Activated CD4-positive, alpha-beta memory T cell treated with anti-CD3 and anti-CD28 coated beads, Interleukin-2, amount 10 ng/mL, durations not matched to agents 7 days and 5 days (primary cell): ENCODE measurements at regions not wholly inside any gene's neighbourhood (a gene's known extent, or its start where the extent isn't known, plus 50 kb on each side); places are given as distances from the start of the nearest gene placed in this dataset.
"Not testable (repeated sequence)": the region's sequence is repeated elsewhere in the genome, so short reads cannot be mapped to it uniquely, and the experiment has no call there.

Experiments
- CTCF ChIA-PET: fragments of 350-600 bp; sonication (Branson Sonifier 250); formaldehyde crosslinking; loops from one replicate; lab custom pipeline; 2021; ENCODE audit warnings: antibody characterized with exemption, inconsistent platforms; lab: Charles Lee
- POLR2A ChIA-PET: fragments of 350-600 bp; sonication (Branson Sonifier 250); formaldehyde crosslinking; loops from one replicate; lab custom pipeline; 2021; ENCODE audit warnings: antibody characterized with exemption; lab: Charles Lee
- DNase-seq: peaks from one replicate; pipeline ENCODE4 v3.0.0-alpha.2; 2020
- H3K27ac Mint-ChIP-seq: one replicate; pipeline ENCODE4 v1.8.0; 2021; ENCODE audit warnings: mild to moderate bottlenecking, mixed read lengths
- H3K27me3 Mint-ChIP-seq: one replicate; pipeline ENCODE4 v1.8.0; 2021; ENCODE audit warnings: mixed read lengths
- H3K36me3 Mint-ChIP-seq: one replicate; pipeline ENCODE4 v1.8.0; 2021; ENCODE audit warnings: low read depth, mixed read lengths
- H3K4me1 Mint-ChIP-seq: one replicate; pipeline ENCODE4 v1.8.0; 2021; ENCODE audit warnings: mixed read lengths
- H3K4me3 Mint-ChIP-seq: one replicate; pipeline ENCODE4 v1.8.0; 2021; ENCODE audit warnings: mild to moderate bottlenecking, mixed read lengths
- H3K9me3 Mint-ChIP-seq: one replicate; pipeline ENCODE4 v1.8.0; 2021; ENCODE audit warnings: mixed read lengths

- Mint-ChIP-seq H3K27me3 (no peaks in the 10 kb centered on the region), H3K36me3 (no peaks in the 10 kb centered on the region), H3K9me3 (peaks cover 10% of the 10 kb centered on the region), H3K4me3 (no peak overlapping the region), H3K4me1 (no peaks in the 10 kb centered on the region), H3K27ac (no peak overlapping the region)
- ChIA-PET POLR2A (no interaction called here), CTCF (no interaction called here)
- DNase-seq: no peak
Measured at GRCh38 chr5:166596043-166596442, 1695.4 kb upstream of the WWC1 start.

DNA sequence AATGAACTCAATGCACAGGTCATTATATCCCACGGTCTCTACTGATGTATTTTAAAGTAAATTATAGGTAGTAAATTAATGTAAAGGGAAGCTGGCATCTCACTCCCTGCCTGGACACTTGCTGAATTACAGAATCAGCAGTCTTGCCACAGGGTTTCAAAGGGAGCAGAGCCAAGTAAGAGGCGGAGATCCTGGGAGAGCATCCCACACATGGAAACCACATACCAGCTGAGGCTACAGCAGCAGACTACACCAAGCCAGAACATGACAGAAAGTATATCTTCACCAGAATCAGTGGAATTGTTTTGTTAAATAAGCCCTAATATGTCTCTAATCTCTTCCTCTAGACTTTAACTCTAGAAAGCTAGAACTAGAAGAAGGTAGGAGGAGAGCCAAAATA lies 1689.2 kb upstream of the WWC1 start:
- POLR2A ChIA-PET: no interaction called here
- Mint-ChIP-seq H3K36me3 (no peaks in the 10 kb centered on the region), H3K27ac (no peak overlapping the region), H3K4me3 (no peak overlapping the region), H3K9me3 (peaks cover 11% of the 10 kb centered on the region), H3K4me1 (no peaks in the 10 kb centered on the region), H3K27me3 (no peaks in the 10 kb centered on the region)
- CTCF ChIA-PET: no interaction called here
- no peak for DNase-seq

- H3K9me3 Mint-ChIP-seq: peaks cover 11% of the 10 kb centered on the region
- no peak for DNase-seq
- no peaks in the 10 kb centered on the region for H3K36me3 Mint-ChIP-seq
- POLR2A ChIA-PET: no interaction called here
- no peaks in the 10 kb centered on the region for H3K27me3 Mint-ChIP-seq
- CTCF ChIA-PET: no interaction called here
- H3K4me3 Mint-ChIP-seq: no peak overlapping the region
- H3K4me1 Mint-ChIP-seq: no peaks in the 10 kb centered on the region
- no peak overlapping the region for H3K27ac Mint-ChIP-seq
Measured at GRCh38 chr5:166617507-166617906, 1673.9 kb upstream of the WWC1 start.

DNA sequence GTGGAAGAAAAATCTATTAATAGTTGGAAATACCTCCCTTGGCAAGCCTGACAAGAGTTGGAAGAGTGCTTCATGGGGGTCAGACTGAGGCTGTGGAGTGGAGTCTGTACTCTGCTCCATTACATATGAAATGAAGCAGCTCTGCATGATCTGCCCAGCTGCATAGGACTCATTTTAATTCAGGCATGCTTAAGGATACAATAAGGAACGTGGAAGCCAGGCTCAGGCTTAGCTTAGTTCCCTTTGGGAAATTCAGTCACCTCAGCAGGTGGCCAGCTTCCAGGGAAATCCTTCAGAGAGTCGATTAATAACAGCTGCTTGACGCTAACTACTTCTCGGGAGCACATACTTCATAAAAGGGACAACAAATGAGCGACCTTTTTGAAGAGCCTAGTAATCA lies 1672.9 kb upstream of the WWC1 start:
- H3K27me3 Mint-ChIP-seq: no peaks in the 10 kb centered on the region
- H3K27ac Mint-ChIP-seq: no peak overlapping the region
- no peak overlapping the region for H3K4me3 Mint-ChIP-seq
- no peaks in the 10 kb centered on the region for H3K36me3 Mint-ChIP-seq
- ChIA-PET CTCF (no interaction called here), POLR2A (no interaction called here)
- DNase-seq: no peak
- H3K9me3 Mint-ChIP-seq: peaks cover 11% of the 10 kb centered on the region
- no peaks in the 10 kb centered on the region for H3K4me1 Mint-ChIP-seq

DNA sequence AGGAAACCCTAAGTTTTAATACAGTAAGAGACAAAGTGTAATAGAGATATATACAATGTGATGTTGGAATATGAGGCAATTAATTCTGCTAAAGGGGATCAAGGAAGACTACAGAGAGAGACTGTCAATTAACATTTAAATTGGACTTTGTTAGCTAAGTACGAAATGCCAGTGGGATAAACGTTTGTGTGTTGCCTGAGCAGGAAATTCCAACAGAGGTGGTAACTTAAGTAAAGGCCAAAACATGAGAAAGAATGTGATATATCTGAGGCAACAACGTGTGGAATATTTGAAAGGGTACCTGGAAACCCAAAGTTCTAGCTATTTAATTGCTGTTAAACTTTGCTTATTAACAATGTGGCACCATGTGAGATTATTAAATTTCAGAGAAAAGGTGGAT lies 1666.9 kb upstream of the WWC1 start:
- ChIA-PET POLR2A (no interaction called here), CTCF (no interaction called here)
- Mint-ChIP-seq H3K36me3 (no peaks in the 10 kb centered on the region), H3K27ac (no peak overlapping the region), H3K27me3 (no peaks in the 10 kb centered on the region), H3K9me3 (peaks cover 6% of the 10 kb centered on the region), H3K4me3 (no peak overlapping the region), H3K4me1 (no peaks in the 10 kb centered on the region)
- DNase-seq: no peak

DNA sequence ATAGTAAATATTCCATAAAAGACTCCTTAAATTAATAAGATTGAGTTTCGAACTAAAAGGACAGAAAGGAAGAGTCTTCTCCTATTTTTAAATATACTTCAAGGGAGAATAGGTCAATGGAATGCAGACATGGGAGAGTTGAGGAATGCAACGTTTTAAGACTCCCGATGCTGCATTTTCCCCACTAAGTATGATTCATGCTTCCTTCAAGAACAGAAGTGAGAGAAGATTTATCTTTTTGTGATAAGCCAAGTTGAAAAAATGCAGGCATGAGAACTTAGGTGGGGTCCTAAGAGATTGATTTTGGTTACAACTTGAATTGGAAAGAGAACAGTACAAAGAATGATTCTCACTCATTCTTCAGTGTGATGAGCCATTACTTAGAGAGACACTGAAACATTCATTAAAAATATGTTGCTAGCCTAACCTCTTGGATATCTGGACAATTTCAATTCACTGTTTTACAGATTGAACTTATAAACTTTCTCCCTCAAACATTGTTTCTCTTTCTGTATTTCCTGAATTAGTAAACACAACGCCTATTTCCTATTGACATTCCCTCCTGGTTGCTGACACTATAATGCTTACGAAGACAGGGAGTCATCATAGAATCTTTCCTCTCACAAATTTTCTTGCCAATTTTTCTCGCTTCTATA lies 1666.1 kb upstream of the WWC1 start:
- H3K4me1 Mint-ChIP-seq: no peaks in the 10 kb centered on the region
- CTCF ChIA-PET: no interaction called here
- H3K4me3 Mint-ChIP-seq: no peak overlapping the region
- no peak overlapping the region for H3K27ac Mint-ChIP-seq
- DNase-seq: no peak
- no peaks in the 10 kb centered on the region for H3K36me3 Mint-ChIP-seq
- POLR2A ChIA-PET: no interaction called here
- H3K9me3 Mint-ChIP-seq: peaks cover 6% of the 10 kb centered on the region
- no peaks in the 10 kb centered on the region for H3K27me3 Mint-ChIP-seq

- H3K4me3 Mint-ChIP-seq: no peak overlapping the region
- no peaks in the 10 kb centered on the region for H3K27me3 Mint-ChIP-seq
- H3K9me3 Mint-ChIP-seq: peaks cover 4% of the 10 kb centered on the region
- CTCF ChIA-PET: no interaction called here
- DNase-seq: no peak
- POLR2A ChIA-PET: no interaction called here
- no peaks in the 10 kb centered on the region for H3K4me1 Mint-ChIP-seq
- H3K36me3 Mint-ChIP-seq: no peaks in the 10 kb centered on the region
- no peak overlapping the region for H3K27ac Mint-ChIP-seq
Measured at GRCh38 chr5:166637295-166637694, 1654.2 kb upstream of the WWC1 start.

GRCh38 chr5:166639151-166639550 lies 1652.3 kb upstream of the WWC1 start:
- POLR2A ChIA-PET: no interaction called here

GRCh38 chr5:166640136-166640535 lies 1651.3 kb upstream of the WWC1 start:
- POLR2A ChIA-PET, H3K27ac Mint-ChIP-seq, H3K4me1 Mint-ChIP-seq, DNase-seq, H3K4me3 Mint-ChIP-seq, H3K36me3 Mint-ChIP-seq, H3K27me3 Mint-ChIP-seq, CTCF ChIA-PET: not testable (repeated sequence)
- H3K9me3 Mint-ChIP-seq: peaks cover 11% of the 10 kb centered on the region

More at GRCh38 chr5:166639151-166639550, 1652.3 kb upstream of the WWC1 start:
- Mint-ChIP-seq H3K27ac (no peak overlapping the region), H3K27me3 (no peaks in the 10 kb centered on the region), H3K4me1 (no peaks in the 10 kb centered on the region), H3K36me3 (no peaks in the 10 kb centered on the region), H3K9me3 (peaks cover 6% of the 10 kb centered on the region), H3K4me3 (no peak overlapping the region)
- no peak for DNase-seq
- CTCF ChIA-PET: no interaction called here

DNA sequence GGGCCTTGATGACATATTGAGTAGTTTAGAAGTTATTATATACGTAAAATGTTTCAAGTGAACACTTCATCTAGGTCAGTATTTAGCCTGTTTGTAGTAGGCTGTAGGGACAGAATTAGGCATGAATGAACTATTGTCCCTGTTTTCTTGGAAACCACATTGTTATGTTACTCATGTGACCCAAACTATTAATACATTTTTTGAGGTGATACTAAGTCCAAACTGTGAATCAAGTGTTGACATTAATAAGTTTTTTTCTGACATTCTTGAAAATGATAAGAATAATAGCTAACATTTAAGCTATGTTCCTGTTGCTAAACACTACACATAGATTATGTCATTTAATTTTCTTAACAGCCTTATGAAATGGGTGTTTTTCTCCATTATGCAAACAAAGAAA lies 1642.7 kb upstream of the WWC1 start:
- Mint-ChIP-seq H3K4me3 (no peak overlapping the region), H3K4me1 (no peaks in the 10 kb centered on the region), H3K27me3 (no peaks in the 10 kb centered on the region), H3K9me3 (peaks cover 15% of the 10 kb centered on the region), H3K27ac (no peak overlapping the region), H3K36me3 (no peaks in the 10 kb centered on the region)
- no peak for DNase-seq
- POLR2A ChIA-PET: no interaction called here
- CTCF ChIA-PET: no interaction called here

DNA sequence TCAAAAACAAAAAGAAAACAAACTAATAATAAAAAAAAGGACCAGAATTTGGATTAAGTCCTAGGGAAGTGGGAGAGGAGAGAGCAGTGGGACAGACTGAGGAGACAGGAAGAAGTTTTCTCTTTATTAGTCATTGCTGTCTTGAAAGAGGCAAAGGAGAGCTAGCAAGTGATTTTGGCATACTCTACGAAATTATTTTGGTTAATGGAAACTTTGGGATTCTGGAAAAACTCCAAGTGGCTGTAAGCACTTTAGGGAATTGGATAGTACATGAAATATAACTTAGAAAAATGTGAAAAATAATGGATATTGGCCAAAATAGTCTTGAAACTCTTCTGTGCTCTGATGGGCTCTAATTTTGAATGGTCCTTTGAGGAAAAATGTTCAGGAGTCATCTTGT lies 1641.8 kb upstream of the WWC1 start:
- Mint-ChIP-seq H3K4me1 (no peaks in the 10 kb centered on the region), H3K27ac (no peak overlapping the region), H3K9me3 (peaks cover 10% of the 10 kb centered on the region), H3K4me3 (no peak overlapping the region), H3K27me3 (no peaks in the 10 kb centered on the region), H3K36me3 (no peaks in the 10 kb centered on the region)
- CTCF ChIA-PET: no interaction called here
- POLR2A ChIA-PET: no interaction called here
- DNase-seq: no peak

DNA sequence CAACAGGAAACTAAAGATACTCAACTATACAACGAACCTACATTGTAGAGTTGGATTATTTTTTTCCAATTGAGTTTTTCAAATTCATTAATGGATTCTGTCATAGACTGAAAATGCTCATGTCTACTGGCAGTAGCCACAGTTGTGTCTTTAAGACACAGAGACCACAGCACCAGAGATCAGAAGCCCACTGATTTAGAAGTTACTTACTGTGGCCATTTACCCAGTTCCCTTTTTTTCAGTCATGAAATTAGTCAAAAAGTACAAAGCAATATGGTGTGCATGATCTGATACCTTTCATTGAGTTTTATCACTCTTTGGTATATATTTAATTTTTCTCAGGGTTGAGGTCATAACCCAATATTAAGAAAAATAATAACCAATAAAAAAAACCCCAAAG lies 1640.2 kb upstream of the WWC1 start:
- peaks cover 10% of the 10 kb centered on the region for H3K9me3 Mint-ChIP-seq
- H3K27me3 Mint-ChIP-seq: no peaks in the 10 kb centered on the region
- no peak for DNase-seq
- no peak overlapping the region for H3K27ac Mint-ChIP-seq
- no peaks in the 10 kb centered on the region for H3K36me3 Mint-ChIP-seq
- no peaks in the 10 kb centered on the region for H3K4me1 Mint-ChIP-seq
- ChIA-PET CTCF (no interaction called here), POLR2A (no interaction called here)
- H3K4me3 Mint-ChIP-seq: no peak overlapping the region

GRCh38 chr5:166671811-166672210 lies 1619.6 kb upstream of the WWC1 start:
- CTCF ChIA-PET: no interaction called here
- no peak overlapping the region for H3K27ac Mint-ChIP-seq
- no peak overlapping the region for H3K4me3 Mint-ChIP-seq
- DNase-seq: no peak
- H3K4me1 Mint-ChIP-seq: no peaks in the 10 kb centered on the region
- no peaks in the 10 kb centered on the region for H3K36me3 Mint-ChIP-seq
- no peaks in the 10 kb centered on the region for H3K27me3 Mint-ChIP-seq
- POLR2A ChIA-PET: no interaction called here
- H3K9me3 Mint-ChIP-seq: peaks cover 10% of the 10 kb centered on the region

- no peaks in the 10 kb centered on the region for H3K36me3 Mint-ChIP-seq
- H3K27ac Mint-ChIP-seq: no peak overlapping the region
- no peaks in the 10 kb centered on the region for H3K4me1 Mint-ChIP-seq
- no peaks in the 10 kb centered on the region for H3K27me3 Mint-ChIP-seq
- H3K4me3 Mint-ChIP-seq: no peak overlapping the region
- peaks cover 10% of the 10 kb centered on the region for H3K9me3 Mint-ChIP-seq
- CTCF ChIA-PET: no interaction called here
- POLR2A ChIA-PET: no interaction called here
- no peak for DNase-seq
Measured at GRCh38 chr5:166672431-166672830, 1619.0 kb upstream of the WWC1 start.
